ENCODE measurements at regions not wholly inside any gene's neighbourhood (a gene's known extent, or its start where the extent isn't known, plus 50 kb on each side); places are given as distances from the start of the nearest gene placed in this dataset.

DNA sequence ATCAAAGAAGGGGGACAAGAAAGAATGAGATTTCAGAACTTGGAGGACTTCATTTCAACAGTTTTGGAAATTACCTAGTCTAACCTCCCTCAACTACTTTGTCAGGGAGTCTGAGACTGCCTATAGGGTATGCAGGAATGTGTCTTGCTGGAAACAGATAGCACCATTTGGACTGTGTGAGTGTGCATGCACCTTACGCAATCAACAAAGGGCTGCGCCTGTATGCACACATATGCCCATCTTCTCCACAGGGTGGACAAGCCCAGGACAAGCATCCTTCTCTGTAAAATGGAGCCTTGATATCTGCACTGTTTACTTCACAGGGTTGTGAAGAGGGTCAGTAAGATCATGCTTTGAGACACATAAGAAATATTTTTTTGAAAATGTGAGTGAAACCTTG, 305.7 kb upstream of the ASIC2 start:
- TF ChIP-seq, protein P1, sequence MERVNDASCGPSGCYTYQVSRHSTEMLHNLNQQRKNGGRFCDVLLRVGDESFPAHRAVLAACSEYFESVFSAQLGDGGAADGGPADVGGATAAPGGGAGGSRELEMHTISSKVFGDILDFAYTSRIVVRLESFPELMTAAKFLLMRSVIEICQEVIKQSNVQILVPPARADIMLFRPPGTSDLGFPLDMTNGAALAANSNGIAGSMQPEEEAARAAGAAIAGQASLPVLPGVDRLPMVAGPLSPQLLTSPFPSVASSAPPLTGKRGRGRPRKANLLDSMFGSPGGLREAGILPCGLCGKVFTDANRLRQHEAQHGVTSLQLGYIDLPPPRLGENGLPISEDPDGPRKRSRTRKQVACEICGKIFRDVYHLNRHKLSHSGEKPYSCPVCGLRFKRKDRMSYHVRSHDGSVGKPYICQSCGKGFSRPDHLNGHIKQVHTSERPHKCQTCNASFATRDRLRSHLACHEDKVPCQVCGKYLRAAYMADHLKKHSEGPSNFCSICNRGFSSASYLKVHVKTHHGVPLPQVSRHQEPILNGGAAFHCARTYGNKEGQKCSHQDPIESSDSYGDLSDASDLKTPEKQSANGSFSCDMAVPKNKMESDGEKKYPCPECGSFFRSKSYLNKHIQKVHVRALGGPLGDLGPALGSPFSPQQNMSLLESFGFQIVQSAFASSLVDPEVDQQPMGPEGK (CRISPR knock-in tag; IDR thresholded peaks at IDR 0.05; ENCODE audit: borderline replicate concordance): no peak
- TF ChIP-seq SNAI2 (CRISPR knock-in tag; IDR thresholded peaks at IDR 0.05): no peak
